A549 (cell line): ENCODE measurements at regions not wholly inside any gene's neighbourhood (a gene's known extent, or its start where the extent isn't known, plus 50 kb on each side); places are given as distances from the start of the nearest gene placed in this dataset.

Experiments
- ATAC-seq, 2 experiments: fragments of 200-7000 bp in 1 of 2; fragments of >200 bp in 1 of 2; cut with Nextera tagmentation in 1 of 2; cut with Tn5 transposase in 1 of 2; 3 replicates each; pipeline versions ENCODE4 v1.8.0 to v1.9.1; 2018 to 2020; ENCODE audit warnings: mild to moderate bottlenecking in 1 of 2, moderate library complexity in 1 of 2
- CTCF ChIA-PET: fragments of 300-600 bp; sonication (Branson Sonifier 250); formaldehyde crosslinking; extraction: SDS; loops from one replicate; lab custom pipeline; 2021; ENCODE audit warnings: antibody characterized with exemption, inconsistent platforms; lab: Yijun Ruan, JAX
- POLR2A ChIA-PET: fragments of 350-600 bp; formaldehyde crosslinking; extraction: SDS; loops from one replicate; lab custom pipeline; 2021; ENCODE audit warnings: antibody characterized with exemption, inconsistent platforms; lab: Yijun Ruan, JAX
- DNase-seq, 2 experiments: peaks; one replicate each; pipeline versions ENCODE4 v3.0.0 to v3.0.0-alpha.2; 2011 to 2016; ENCODE audit warnings: low read depth in 1 of 2, low spot score in 1 of 2
- FAIRE-seq: peaks from 2 replicates; lab custom pipeline; 2011; peaks lifted over from hg19 to GRCh38; lab: Jason Lieb, UNC
- H3K27ac ChIP-seq, 2 experiments: fragments of >200 bp; sonication (Bioruptor Twin); formaldehyde crosslinking; 3 replicates each; pipeline ENCODE4 v1.5.1; 2016 to 2017
- H3K4me1 ChIP-seq: fragments of >200 bp; sonication (Bioruptor Twin); formaldehyde crosslinking; 3 replicates; pipeline ENCODE4 v1.6.1; 2016
- H3K4me2 ChIP-seq: fragments of >200 bp; sonication (Bioruptor Twin); formaldehyde crosslinking; 3 replicates; pipeline ENCODE4 v1.6.1; 2016
- H3K4me3 ChIP-seq: fragments of >200 bp; sonication (Bioruptor Twin); formaldehyde crosslinking; 3 replicates; pipeline ENCODE4 v1.5.1; 2016
- H3K9me3 ChIP-seq: fragments of >200 bp; sonication (Bioruptor Twin); formaldehyde crosslinking; 3 replicates; pipeline ENCODE4 v1.6.1; 2016
- CBX2 ChIP-seq: fragments of 200-600 bp; sonication (generic); IDR thresholded peaks from 2 replicates; pipeline ENCODE4 v1.6.1; 2016; ENCODE audit warnings: low read depth, mild to moderate bottlenecking, borderline replicate concordance
- CBX8 ChIP-seq: fragments of 200-600 bp; sonication (generic); IDR thresholded peaks from 2 replicates; pipeline ENCODE4 v1.6.1; 2016
- EP300 ChIP-seq, 2 experiments: fragments of >200 bp; sonication (Bioruptor Twin); formaldehyde crosslinking; IDR thresholded peaks; 2 replicates in 1 of 2; 3 replicates in 1 of 2; pipeline ENCODE4 v1.6.1; 2016 to 2017
- ESRRA ChIP-seq: fragments of 150-350 bp; IDR thresholded peaks from 2 replicates; pipeline ENCODE4 v1.6.1; 2014; ENCODE audit warnings: mild to moderate bottlenecking, low read length, borderline replicate concordance
- FOSB ChIP-seq: fragments of 250-450 bp; sonication (Bioruptor Pico); IDR thresholded peaks from 2 replicates; pipeline ENCODE4 v1.5.0; 2020; ENCODE audit warnings: mild to moderate bottlenecking, moderate library complexity
- FOSL2 ChIP-seq, 2 experiments: fragments of 450-650 bp in 1 of 2; fragments of >200 bp in 1 of 2; sonication (Bioruptor Twin) in 1 of 2; formaldehyde crosslinking; IDR thresholded peaks; 2 replicates each; pipeline versions ENCODE4 v1.5.0 to v1.6.1; 2016 to 2020; ENCODE audit warnings: mild to moderate bottlenecking in 1 of 2, moderate library complexity in 1 of 2
- FOXS1 ChIP-seq: fragments of 250-450 bp; sonication (Bioruptor Pico); IDR thresholded peaks from 2 replicates; pipeline ENCODE4 v1.5.0; 2020; ENCODE audit warnings: mild to moderate bottlenecking, moderate library complexity
- GATA3 ChIP-seq: IDR thresholded peaks from 2 replicates; pipeline ENCODE4 v1.6.1; 2012; ENCODE audit warnings: borderline replicate concordance
- HDAC2 ChIP-seq: fragments of 200-600 bp; sonication (generic); IDR thresholded peaks from 2 replicates; pipeline ENCODE4 v1.6.1; 2016
- HOXA7 ChIP-seq: fragments of 250-450 bp; sonication (Bioruptor Pico); IDR thresholded peaks from 2 replicates; pipeline ENCODE4 v1.5.0; 2020; ENCODE audit warnings: mild to moderate bottlenecking, moderate library complexity
- JUN ChIP-seq, 2 experiments: fragments of >200 bp; sonication (Bioruptor Twin); formaldehyde crosslinking; IDR thresholded peaks; 2 replicates in 1 of 2; 3 replicates in 1 of 2; pipeline ENCODE4 v1.6.1; 2016 to 2017
- KDM1A ChIP-seq: fragments of 200-600 bp; sonication (generic); IDR thresholded peaks from 2 replicates; pipeline ENCODE4 v1.6.1; 2016; ENCODE audit warnings: low read depth, mild to moderate bottlenecking
- KDM5A ChIP-seq: fragments of 200-600 bp; sonication (generic); IDR thresholded peaks from 2 replicates; pipeline ENCODE4 v1.6.1; 2016; ENCODE audit warnings: antibody characterized with exemption, mild to moderate bottlenecking
- MAZ ChIP-seq: fragments of 150-350 bp; IDR thresholded peaks from 2 replicates; pipeline ENCODE4 v1.6.1; 2014; ENCODE audit warnings: antibody characterized with exemption, low read depth, low read length, borderline replicate concordance
- MYC ChIP-seq: IDR thresholded peaks from 2 replicates; pipeline ENCODE4 v1.6.1; 2012; ENCODE audit warnings: mild to moderate bottlenecking, inconsistent platforms, low read length, improper control_type of control experiment, borderline replicate concordance
- PHF8 ChIP-seq: fragments of 200-600 bp; sonication (generic); IDR thresholded peaks from 2 replicates; pipeline ENCODE4 v1.6.1; 2016; ENCODE audit warnings: low read depth, mild to moderate bottlenecking, antibody characterized with exemption, moderate library complexity, borderline replicate concordance
- RAD21 ChIP-seq, 2 experiments: fragments of >200 bp in 1 of 2; sonication (Bioruptor Twin) in 1 of 2; formaldehyde crosslinking in 1 of 2; IDR thresholded peaks in 1 of 2; conservative IDR thresholded peaks in 1 of 2; 2 replicates in 1 of 2; 3 replicates in 1 of 2; pipeline ENCODE4 v1.6.1; 2012 to 2018; ENCODE audit warnings: inconsistent platforms in 1 of 2
- RFX5 ChIP-seq: fragments of 450-650 bp; IDR thresholded peaks from 2 replicates; pipeline ENCODE4 v1.7.1; 2014; ENCODE audit warnings: antibody characterized with exemption, mild to moderate bottlenecking, moderate library complexity
- SMC3 ChIP-seq: fragments of >200 bp; sonication (Bioruptor Twin); formaldehyde crosslinking; IDR thresholded peaks from 3 replicates; pipeline ENCODE4 v1.6.1; 2018; ENCODE audit warnings: inconsistent platforms
- TFCP2L1 ChIP-seq: fragments of 250-450 bp; sonication (Bioruptor Pico); IDR thresholded peaks from 2 replicates; pipeline ENCODE4 v1.5.0; 2021; ENCODE audit warnings: mild to moderate bottlenecking
- TP53 ChIP-seq: fragments of 250-450 bp; sonication (Bioruptor Pico); IDR thresholded peaks from 2 replicates; pipeline ENCODE4 v1.5.0; 2021; ENCODE audit warnings: mild to moderate bottlenecking, moderate library complexity
- ZFP36 ChIP-seq: fragments of 450-650 bp; IDR thresholded peaks from 2 replicates; pipeline ENCODE4 v1.6.1; 2014; ENCODE audit warnings: borderline replicate concordance; ENCODE audit not compliant: partially characterized antibody
- ZNF302 ChIP-seq: fragments of 250-450 bp; sonication (Bioruptor Pico); IDR thresholded peaks from 2 replicates; pipeline ENCODE4 v1.9.0; 2021; ENCODE audit warnings: inconsistent platforms, mild to moderate bottlenecking, moderate library complexity
- WGBS: methylation state at CpG from one replicate; pipeline ENCODE4 v1.1.6; 2017; ENCODE audit errors: missing lambda C conversion rate; 5-methylcytosine and 5-hydroxymethylcytosine counted together
- TF ChIP-seq, protein P1 (sequence below): fragments of 200-600 bp; sonication (generic); IDR thresholded peaks from 2 replicates; pipeline ENCODE4 v1.6.1; 2016; ENCODE audit warnings: antibody characterized with exemption, mild to moderate bottlenecking, moderate library complexity
- TF ChIP-seq, protein P2 (sequence below): IDR thresholded peaks from 2 replicates; pipeline ENCODE4 v1.6.1; 2012; ENCODE audit warnings: low read depth, borderline replicate concordance
- TF ChIP-seq, protein P3 (sequence below): fragments of >200 bp; sonication (Bioruptor Twin); formaldehyde crosslinking; IDR thresholded peaks from 3 replicates; pipeline ENCODE4 v1.5.1; 2016
- TF ChIP-seq, protein P4 (sequence below): IDR thresholded peaks from 2 replicates; pipeline ENCODE4 v1.6.1; 2012
- TF ChIP-seq, protein P5 (sequence below): fragments of 150-350 bp; IDR thresholded peaks from 2 replicates; pipeline ENCODE4 v1.6.1; 2014; ENCODE audit warnings: low read depth, mild to moderate bottlenecking, low read length

- DNase-seq, result no peak
- H3K4me1 ChIP-seq, result no peaks in the 10 kb centered on the region
- CTCF ChIA-PET, result no interaction called here
- FAIRE-seq, result no peak
- H3K4me3 ChIP-seq, result no peak overlapping the region
- TF ChIP-seq JUN (IDR thresholded peaks at IDR 0.05), result no peak
- TF ChIP-seq ESRRA, result no peak
- TF ChIP-seq MAZ, result no peak
- TF ChIP-seq RFX5, result no peak
- no peak for TF ChIP-seq ZFP36
- TF ChIP-seq EP300 (IDR thresholded peaks at IDR 0.05), result no peak
- TF ChIP-seq FOSB (CRISPR knock-in tag), result no peak
- TF ChIP-seq RAD21 (conservative IDR thresholded peaks at IDR 0.05 in 1 of 2, IDR thresholded peaks at IDR 0.05 in 1 of 2), result no peak
- TF ChIP-seq, protein P1, sequence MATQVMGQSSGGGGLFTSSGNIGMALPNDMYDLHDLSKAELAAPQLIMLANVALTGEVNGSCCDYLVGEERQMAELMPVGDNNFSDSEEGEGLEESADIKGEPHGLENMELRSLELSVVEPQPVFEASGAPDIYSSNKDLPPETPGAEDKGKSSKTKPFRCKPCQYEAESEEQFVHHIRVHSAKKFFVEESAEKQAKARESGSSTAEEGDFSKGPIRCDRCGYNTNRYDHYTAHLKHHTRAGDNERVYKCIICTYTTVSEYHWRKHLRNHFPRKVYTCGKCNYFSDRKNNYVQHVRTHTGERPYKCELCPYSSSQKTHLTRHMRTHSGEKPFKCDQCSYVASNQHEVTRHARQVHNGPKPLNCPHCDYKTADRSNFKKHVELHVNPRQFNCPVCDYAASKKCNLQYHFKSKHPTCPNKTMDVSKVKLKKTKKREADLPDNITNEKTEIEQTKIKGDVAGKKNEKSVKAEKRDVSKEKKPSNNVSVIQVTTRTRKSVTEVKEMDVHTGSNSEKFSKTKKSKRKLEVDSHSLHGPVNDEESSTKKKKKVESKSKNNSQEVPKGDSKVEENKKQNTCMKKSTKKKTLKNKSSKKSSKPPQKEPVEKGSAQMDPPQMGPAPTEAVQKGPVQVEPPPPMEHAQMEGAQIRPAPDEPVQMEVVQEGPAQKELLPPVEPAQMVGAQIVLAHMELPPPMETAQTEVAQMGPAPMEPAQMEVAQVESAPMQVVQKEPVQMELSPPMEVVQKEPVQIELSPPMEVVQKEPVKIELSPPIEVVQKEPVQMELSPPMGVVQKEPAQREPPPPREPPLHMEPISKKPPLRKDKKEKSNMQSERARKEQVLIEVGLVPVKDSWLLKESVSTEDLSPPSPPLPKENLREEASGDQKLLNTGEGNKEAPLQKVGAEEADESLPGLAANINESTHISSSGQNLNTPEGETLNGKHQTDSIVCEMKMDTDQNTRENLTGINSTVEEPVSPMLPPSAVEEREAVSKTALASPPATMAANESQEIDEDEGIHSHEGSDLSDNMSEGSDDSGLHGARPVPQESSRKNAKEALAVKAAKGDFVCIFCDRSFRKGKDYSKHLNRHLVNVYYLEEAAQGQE, result no peak
- no peak for TF ChIP-seq SMC3
- TF ChIP-seq, protein P2, sequence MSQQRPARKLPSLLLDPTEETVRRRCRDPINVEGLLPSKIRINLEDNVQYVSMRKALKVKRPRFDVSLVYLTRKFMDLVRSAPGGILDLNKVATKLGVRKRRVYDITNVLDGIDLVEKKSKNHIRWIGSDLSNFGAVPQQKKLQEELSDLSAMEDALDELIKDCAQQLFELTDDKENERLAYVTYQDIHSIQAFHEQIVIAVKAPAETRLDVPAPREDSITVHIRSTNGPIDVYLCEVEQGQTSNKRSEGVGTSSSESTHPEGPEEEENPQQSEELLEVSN, result no peak
- TF ChIP-seq KDM5A, result no peak
- no peak for TF ChIP-seq KDM1A
- TF ChIP-seq FOXS1 (CRISPR knock-in tag), result no peak
- no peak for TF ChIP-seq CBX8
- TF ChIP-seq GATA3, result no peak
- no peak for TF ChIP-seq FOSL2 (IDR thresholded peaks at IDR 0.05)
- no peak for TF ChIP-seq FOSL2 (CRISPR knock-in tag; IDR thresholded peaks at IDR 0.05)
- no peak overlapping the region for H3K27ac ChIP-seq
- H3K4me2 ChIP-seq, result no peak overlapping the region
- H3K9me3 ChIP-seq, result no peaks in the 10 kb centered on the region
- 0% methylated on average over 2 of the region's 2 CpGs for WGBS
- POLR2A ChIA-PET, result no interaction called here
- no peak for ATAC-seq
Observed at GRCh38 chr5:51194671-51195070, 188.6 kb upstream of the ISL1 start.

DNA sequence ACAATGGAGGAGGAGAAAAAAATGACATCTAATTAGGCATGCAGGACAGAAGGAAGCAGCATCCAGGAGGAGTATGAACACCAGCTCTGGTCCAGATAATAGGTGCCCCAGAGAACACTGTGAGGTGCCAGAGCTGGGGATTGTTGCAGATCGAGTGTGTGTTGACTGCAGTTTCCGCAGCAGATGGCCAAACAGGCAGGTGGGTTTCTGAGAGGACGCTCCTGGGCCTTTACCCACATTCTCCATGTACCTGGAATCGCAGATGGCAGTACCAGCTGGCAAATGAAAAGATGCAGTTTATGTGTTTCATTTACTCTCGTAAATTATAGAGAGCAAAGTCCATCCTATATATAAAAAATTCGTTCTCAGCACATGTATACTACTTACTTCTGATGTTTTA lies 182.2 kb upstream of the ISL1 start:
- ChIA-PET POLR2A (no interaction called here), CTCF (no interaction called here)
- 1% methylated on average over 6 of the region's 6 CpGs for WGBS
- Histone ChIP-seq H3K9me3 (no peaks in the 10 kb centered on the region), H3K4me2 (no peak overlapping the region), H3K4me3 (no peak overlapping the region), H3K4me1 (no peaks in the 10 kb centered on the region), H3K27ac (no peak overlapping the region)
- DNase-seq (no peak), ATAC-seq (no peak), FAIRE-seq (no peak)
- TF ChIP-seq, protein P3, sequence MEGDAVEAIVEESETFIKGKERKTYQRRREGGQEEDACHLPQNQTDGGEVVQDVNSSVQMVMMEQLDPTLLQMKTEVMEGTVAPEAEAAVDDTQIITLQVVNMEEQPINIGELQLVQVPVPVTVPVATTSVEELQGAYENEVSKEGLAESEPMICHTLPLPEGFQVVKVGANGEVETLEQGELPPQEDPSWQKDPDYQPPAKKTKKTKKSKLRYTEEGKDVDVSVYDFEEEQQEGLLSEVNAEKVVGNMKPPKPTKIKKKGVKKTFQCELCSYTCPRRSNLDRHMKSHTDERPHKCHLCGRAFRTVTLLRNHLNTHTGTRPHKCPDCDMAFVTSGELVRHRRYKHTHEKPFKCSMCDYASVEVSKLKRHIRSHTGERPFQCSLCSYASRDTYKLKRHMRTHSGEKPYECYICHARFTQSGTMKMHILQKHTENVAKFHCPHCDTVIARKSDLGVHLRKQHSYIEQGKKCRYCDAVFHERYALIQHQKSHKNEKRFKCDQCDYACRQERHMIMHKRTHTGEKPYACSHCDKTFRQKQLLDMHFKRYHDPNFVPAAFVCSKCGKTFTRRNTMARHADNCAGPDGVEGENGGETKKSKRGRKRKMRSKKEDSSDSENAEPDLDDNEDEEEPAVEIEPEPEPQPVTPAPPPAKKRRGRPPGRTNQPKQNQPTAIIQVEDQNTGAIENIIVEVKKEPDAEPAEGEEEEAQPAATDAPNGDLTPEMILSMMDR, result no peak
- TF ChIP-seq ZNF302 (no peak), MYC (no peak), TFCP2L1 (no peak), TP53 (CRISPR knock-in tag) (no peak), PHF8 (no peak), KDM5A (no peak), FOSL2 (IDR thresholded peaks at IDR 0.05) (no peak), FOSL2 (CRISPR knock-in tag; IDR thresholded peaks at IDR 0.05) (no peak), HOXA7 (no peak), CBX2 (no peak), HDAC2 (no peak), ZFP36 (no peak)
- TF ChIP-seq, protein P1, result no peak
- TF ChIP-seq, protein P4, sequence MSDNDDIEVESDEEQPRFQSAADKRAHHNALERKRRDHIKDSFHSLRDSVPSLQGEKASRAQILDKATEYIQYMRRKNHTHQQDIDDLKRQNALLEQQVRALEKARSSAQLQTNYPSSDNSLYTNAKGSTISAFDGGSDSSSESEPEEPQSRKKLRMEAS, result no peak
- TF ChIP-seq, protein P5, sequence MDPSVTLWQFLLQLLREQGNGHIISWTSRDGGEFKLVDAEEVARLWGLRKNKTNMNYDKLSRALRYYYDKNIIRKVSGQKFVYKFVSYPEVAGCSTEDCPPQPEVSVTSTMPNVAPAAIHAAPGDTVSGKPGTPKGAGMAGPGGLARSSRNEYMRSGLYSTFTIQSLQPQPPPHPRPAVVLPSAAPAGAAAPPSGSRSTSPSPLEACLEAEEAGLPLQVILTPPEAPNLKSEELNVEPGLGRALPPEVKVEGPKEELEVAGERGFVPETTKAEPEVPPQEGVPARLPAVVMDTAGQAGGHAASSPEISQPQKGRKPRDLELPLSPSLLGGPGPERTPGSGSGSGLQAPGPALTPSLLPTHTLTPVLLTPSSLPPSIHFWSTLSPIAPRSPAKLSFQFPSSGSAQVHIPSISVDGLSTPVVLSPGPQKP, result no peak
